Caco-2 (cell line): ENCODE measurements at regions not wholly inside any gene's neighbourhood (a gene's known extent, or its start where the extent isn't known, plus 50 kb on each side); places are given as distances from the start of the nearest gene placed in this dataset.

ENCODE experiments used
- BruUV-seq: library from RNA; stranded (reverse); fragments of 400-500 nt; replicated peaks from 2 replicates; lab custom pipeline; 2021; lab: Mats Ljungman, UMichigan
- CTCF ChIA-PET: fragments of 300-600 bp; sonication (Branson Sonifier 250); formaldehyde crosslinking; loops from one replicate; lab custom pipeline; 2022; ENCODE audit warnings: antibody characterized with exemption; lab: Charles Lee
- POLR2A ChIA-PET: fragments of 300-600 bp; sonication (Branson Sonifier 250); formaldehyde crosslinking; loops from one replicate; lab custom pipeline; 2022; ENCODE audit warnings: antibody characterized with exemption; lab: Charles Lee
- DNase-seq, 2 experiments: peaks; one replicate each; pipeline versions ENCODE4 v3.0.0 to v3.0.0-alpha.2; 2020 to 2022
- H3K27me3 ChIP-seq: replicated peaks from 2 replicates; pipeline ENCODE4 v1.6.0; 2011; ENCODE audit warnings: low read length; ENCODE audit not compliant: control insufficient read depth, insufficient read depth
- H3K36me3 ChIP-seq: 2 replicates; pipeline ENCODE4 v1.5.1; 2011; ENCODE audit warnings: low read length; ENCODE audit not compliant: control insufficient read depth, insufficient read depth
- H3K4me1 ChIP-seq: fragments of 250-450 bp; sonication (Bioruptor Pico); 2 replicates; pipeline ENCODE4 v1.5.1; 2020; ENCODE audit warnings: mild to moderate bottlenecking
- H3K4me3 ChIP-seq: 2 replicates; pipeline ENCODE4 v1.5.1; 2011; ENCODE audit warnings: low read depth, mild to moderate bottlenecking, control low read depth, low read length
- H3K9me3 ChIP-seq: fragments of 250-450 bp; sonication (Bioruptor Pico); 2 replicates; pipeline ENCODE4 v1.5.1; 2020; ENCODE audit warnings: mild to moderate bottlenecking, moderate library complexity
- H3K27ac Mint-ChIP-seq: one replicate; pipeline ENCODE4 v1.8.0; 2022; ENCODE audit warnings: mixed read lengths; ENCODE audit not compliant: unreplicated experiment
- H3K27me3 Mint-ChIP-seq: one replicate; pipeline ENCODE4 v1.8.0; 2022; ENCODE audit warnings: mixed read lengths; ENCODE audit not compliant: insufficient read depth, unreplicated experiment
- H3K36me3 Mint-ChIP-seq: one replicate; pipeline ENCODE4 v1.8.0; 2022; ENCODE audit warnings: mild to moderate bottlenecking, mixed read lengths; ENCODE audit not compliant: insufficient read depth, unreplicated experiment
- H3K4me1 Mint-ChIP-seq: one replicate; pipeline ENCODE4 v1.8.0; 2022; ENCODE audit warnings: low read depth, mixed read lengths; ENCODE audit not compliant: unreplicated experiment
- H3K4me3 Mint-ChIP-seq: one replicate; pipeline ENCODE4 v1.8.0; 2022; ENCODE audit warnings: mild to moderate bottlenecking, moderate library complexity, mixed read lengths; ENCODE audit not compliant: unreplicated experiment
- H3K9me3 Mint-ChIP-seq: one replicate; pipeline ENCODE4 v1.8.0; 2022; ENCODE audit warnings: mixed read lengths; ENCODE audit not compliant: unreplicated experiment
- intact Hi-C: fragments of 100-400 bp; cut with micrococcal nuclease; formaldehyde crosslinking; loops from one replicate; pipeline ENCODE4 v1.10.0; 2022; ENCODE audit not compliant: unreplicated experiment
- TF ChIP-seq, protein P1 (sequence below), 2 experiments: fragments of 200-600 bp in 1 of 2; IDR thresholded peaks; 1 replicate in 1 of 2; 2 replicates in 1 of 2; pipeline versions ENCODE4 v1.5.1 to v1.8.0; 2011 to 2022; ENCODE audit warnings: antibody characterized with exemption in 1 of 2, control low read depth in 1 of 2, inconsistent platforms in 1 of 2, low read depth in 1 of 2, low read length in 1 of 2, mild to moderate bottlenecking in 1 of 2, moderate library complexity in 1 of 2; ENCODE audit not compliant: insufficient read depth in 1 of 2, severe bottlenecking in 1 of 2, unreplicated experiment in 1 of 2

GRCh38 chr14:100641274-100641860, 54.1 kb upstream of the BEGAIN start:
- Histone ChIP-seq H3K4me1 (no peaks in the 10 kb centered on the region), H3K4me3 (no peak overlapping the region), H3K27me3 (no peaks in the 10 kb centered on the region), H3K9me3 (no peaks in the 10 kb centered on the region), H3K36me3 (no peaks in the 10 kb centered on the region)
- Mint-ChIP-seq H3K27ac (no peak overlapping the region), H3K4me1 (no peaks in the 10 kb centered on the region), H3K4me3 (no peak overlapping the region), H3K27me3 (peaks cover 7% of the 10 kb centered on the region), H3K9me3 (no peaks in the 10 kb centered on the region), H3K36me3 (no peaks in the 10 kb centered on the region)
- intact Hi-C loops, result loop anchor here (10.0 kb wide), 1 partner anchor 97 kb away; no protein-coding TSS in a partner anchor
- TF ChIP-seq, protein P1, sequence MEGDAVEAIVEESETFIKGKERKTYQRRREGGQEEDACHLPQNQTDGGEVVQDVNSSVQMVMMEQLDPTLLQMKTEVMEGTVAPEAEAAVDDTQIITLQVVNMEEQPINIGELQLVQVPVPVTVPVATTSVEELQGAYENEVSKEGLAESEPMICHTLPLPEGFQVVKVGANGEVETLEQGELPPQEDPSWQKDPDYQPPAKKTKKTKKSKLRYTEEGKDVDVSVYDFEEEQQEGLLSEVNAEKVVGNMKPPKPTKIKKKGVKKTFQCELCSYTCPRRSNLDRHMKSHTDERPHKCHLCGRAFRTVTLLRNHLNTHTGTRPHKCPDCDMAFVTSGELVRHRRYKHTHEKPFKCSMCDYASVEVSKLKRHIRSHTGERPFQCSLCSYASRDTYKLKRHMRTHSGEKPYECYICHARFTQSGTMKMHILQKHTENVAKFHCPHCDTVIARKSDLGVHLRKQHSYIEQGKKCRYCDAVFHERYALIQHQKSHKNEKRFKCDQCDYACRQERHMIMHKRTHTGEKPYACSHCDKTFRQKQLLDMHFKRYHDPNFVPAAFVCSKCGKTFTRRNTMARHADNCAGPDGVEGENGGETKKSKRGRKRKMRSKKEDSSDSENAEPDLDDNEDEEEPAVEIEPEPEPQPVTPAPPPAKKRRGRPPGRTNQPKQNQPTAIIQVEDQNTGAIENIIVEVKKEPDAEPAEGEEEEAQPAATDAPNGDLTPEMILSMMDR (IDR thresholded peaks at IDR 0.05; ENCODE audit: insufficient read depth in 1 of 2, low read depth in 1 of 2, low read length in 1 of 2, severe bottlenecking in 1 of 2, unreplicated experiment in 1 of 2), result no peak
- POLR2A ChIA-PET, result no interaction called here
- DNase-seq, result no peak
- CTCF ChIA-PET, result no interaction called here
- no TSS peak for BruUV-seq

GRCh38 chr14:100643426-100643825, 56.2 kb upstream of the BEGAIN start:
- Mint-ChIP-seq H3K9me3 (no peaks in the 10 kb centered on the region), H3K27ac (no peak overlapping the region), H3K36me3 (no peaks in the 10 kb centered on the region), H3K27me3 (peaks cover 4% of the 10 kb centered on the region), H3K4me3 (no peak overlapping the region), H3K4me1 (no peaks in the 10 kb centered on the region)
- Histone ChIP-seq H3K36me3 (no peaks in the 10 kb centered on the region), H3K4me1 (no peaks in the 10 kb centered on the region), H3K27me3 (no peaks in the 10 kb centered on the region), H3K9me3 (no peaks in the 10 kb centered on the region), H3K4me3 (no peak overlapping the region)
- ChIA-PET POLR2A (no interaction called here), CTCF (no interaction called here)
- TF ChIP-seq, protein P1 (IDR thresholded peaks at IDR 0.05; ENCODE audit: insufficient read depth in 1 of 2, low read depth in 1 of 2, low read length in 1 of 2, severe bottlenecking in 1 of 2, unreplicated experiment in 1 of 2), result no peak
- BruUV-seq, result no TSS peak
- DNase-seq, result no peak
- intact Hi-C loops, result loop anchor here (10.0 kb wide), 1 partner anchor 99 kb away; no protein-coding TSS in a partner anchor

DNA sequence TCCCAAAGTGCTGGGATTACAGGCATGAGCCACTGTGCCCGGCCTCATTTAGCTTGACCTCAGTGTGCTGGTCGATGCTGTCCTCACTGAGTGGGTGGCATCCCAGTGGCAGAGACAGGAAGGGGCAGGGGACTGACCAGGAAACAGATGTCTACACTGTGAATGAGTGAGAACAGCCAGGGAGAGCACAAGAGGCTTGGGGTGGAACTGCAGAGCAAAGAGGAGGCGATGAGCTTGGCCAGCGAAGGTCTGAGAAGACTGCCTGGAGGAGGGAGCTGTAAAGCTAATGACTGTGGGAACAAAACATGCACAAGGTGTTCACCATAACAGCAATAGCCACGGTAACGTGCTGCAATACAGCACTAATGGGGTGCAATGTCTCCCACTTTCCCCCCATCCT, 57.2 kb upstream of the BEGAIN start:
- Histone ChIP-seq H3K27me3 (no peaks in the 10 kb centered on the region), H3K4me1 (no peaks in the 10 kb centered on the region), H3K4me3 (no peak overlapping the region), H3K36me3 (no peaks in the 10 kb centered on the region), H3K9me3 (no peaks in the 10 kb centered on the region)
- Mint-ChIP-seq H3K27ac (no peak overlapping the region), H3K27me3 (peaks cover 8% of the 10 kb centered on the region), H3K4me3 (no peak overlapping the region), H3K36me3 (no peaks in the 10 kb centered on the region), H3K4me1 (no peaks in the 10 kb centered on the region), H3K9me3 (no peaks in the 10 kb centered on the region)
- ChIA-PET POLR2A (no interaction called here), CTCF (interaction anchor here (0.6 to 2.6 kb wide), 3 partner anchors 15 to 262 kb away, joined by 3 to 63 read pairs (median 10); no protein-coding TSS in a partner anchor)
- TF ChIP-seq, protein P1 (IDR thresholded peaks at IDR 0.05; ENCODE audit: insufficient read depth in 1 of 2, low read depth in 1 of 2, low read length in 1 of 2, severe bottlenecking in 1 of 2, unreplicated experiment in 1 of 2), result no peak
- no TSS peak for BruUV-seq
- intact Hi-C loops, result loop anchor here (10.0 kb wide), 1 partner anchor 100 kb away; no protein-coding TSS in a partner anchor
- no peak for DNase-seq
